ENCODE measurements at regions not wholly inside any gene's neighbourhood (a gene's known extent, or its start where the extent isn't known, plus 50 kb on each side); places are given as distances from the start of the nearest gene placed in this dataset.

DNA sequence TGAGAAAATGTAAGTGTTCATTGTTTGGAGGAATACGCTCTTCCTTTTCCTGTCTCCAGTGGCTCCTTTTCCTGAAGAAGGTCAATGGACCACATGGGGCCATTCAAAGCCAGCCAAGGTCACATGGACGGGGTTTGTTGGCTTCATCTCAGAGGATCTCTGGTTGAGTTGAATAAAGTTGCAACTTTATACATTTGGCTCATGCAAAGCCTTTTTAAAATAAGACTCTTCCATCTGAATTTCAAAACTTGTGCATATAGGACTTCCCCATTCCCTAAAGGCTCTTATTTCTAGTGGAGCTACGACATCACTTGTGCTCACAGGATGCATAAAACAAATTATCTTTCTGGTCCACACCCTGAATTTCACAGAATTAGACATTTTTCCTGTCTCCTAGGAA, 235.5 kb downstream of the CMPK2 start:
- 78% methylated on average over 3 of the region's 3 CpGs for WGBS
- Histone ChIP-seq H3K36me3 (ENCODE audit: control insufficient read depth in 2 of 2, insufficient read depth in 2 of 2, low read length in 1 of 2) (no peaks in the 10 kb centered on the region), H3K9me3 (ENCODE audit: control insufficient read depth in 2 of 2, insufficient read depth in 1 of 2, low read length in 1 of 2) (no peaks in the 10 kb centered on the region), H3K4me3 (ENCODE audit: low read length in 2 of 2) (no peak overlapping the region), H3K4me1 (ENCODE audit: control insufficient read depth in 2 of 2, insufficient read depth in 2 of 2, low read length in 2 of 2) (no peaks in the 10 kb centered on the region), H3K27me3 (ENCODE audit: control insufficient read depth in 2 of 2, insufficient read depth in 1 of 2, low read length in 1 of 2) (no peaks in the 10 kb centered on the region), H3K27ac (ENCODE audit: low read depth in 1 of 2, low read length in 1 of 2) (no peak overlapping the region)
- DNase-seq (ENCODE audit: low read depth in 6 of 9, low spot score in 9 of 9): no peak

- Histone ChIP-seq H3K4me3 (ENCODE audit: low read length in 2 of 2) (no peak overlapping the region), H3K27ac (ENCODE audit: low read depth in 1 of 2, low read length in 1 of 2) (no peak overlapping the region), H3K9me3 (ENCODE audit: control insufficient read depth in 2 of 2, insufficient read depth in 1 of 2, low read length in 1 of 2) (no peaks in the 10 kb centered on the region), H3K4me1 (ENCODE audit: control insufficient read depth in 2 of 2, insufficient read depth in 2 of 2, low read length in 2 of 2) (no peaks in the 10 kb centered on the region), H3K27me3 (ENCODE audit: control insufficient read depth in 2 of 2, insufficient read depth in 1 of 2, low read length in 1 of 2) (no peaks in the 10 kb centered on the region), H3K36me3 (ENCODE audit: control insufficient read depth in 2 of 2, insufficient read depth in 2 of 2, low read length in 1 of 2) (no peaks in the 10 kb centered on the region)
- DNase-seq (ENCODE audit: low read depth in 6 of 9, low spot score in 9 of 9): no peak
- WGBS: 98% methylated on average over 1 of the region's 1 CpG
Observed at GRCh38 chr2:6635296-6635695, 230.4 kb downstream of the CMPK2 start.

DNA sequence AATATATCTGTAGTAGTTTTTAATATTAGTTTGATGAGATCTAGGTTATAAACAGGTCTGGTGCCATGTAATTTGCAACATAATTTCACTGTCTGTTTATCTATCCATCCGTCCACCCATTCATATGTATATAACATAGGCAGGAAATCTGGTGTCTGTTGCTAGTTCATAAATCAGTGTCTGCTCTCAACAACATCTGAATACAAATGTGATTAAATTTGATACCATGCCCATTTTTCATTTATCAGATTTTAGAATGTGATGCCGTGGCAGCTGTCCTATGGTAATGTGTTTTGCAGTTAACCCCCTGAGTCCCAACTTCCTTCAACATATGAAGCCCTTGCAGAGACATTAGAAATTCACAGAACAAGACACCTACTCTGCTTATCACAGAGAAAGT, 228.4 kb downstream of the CMPK2 start:
- H3K9me3 ChIP-seq (ENCODE audit: control insufficient read depth in 2 of 2, insufficient read depth in 1 of 2, low read length in 1 of 2): no peaks in the 10 kb centered on the region

DNA sequence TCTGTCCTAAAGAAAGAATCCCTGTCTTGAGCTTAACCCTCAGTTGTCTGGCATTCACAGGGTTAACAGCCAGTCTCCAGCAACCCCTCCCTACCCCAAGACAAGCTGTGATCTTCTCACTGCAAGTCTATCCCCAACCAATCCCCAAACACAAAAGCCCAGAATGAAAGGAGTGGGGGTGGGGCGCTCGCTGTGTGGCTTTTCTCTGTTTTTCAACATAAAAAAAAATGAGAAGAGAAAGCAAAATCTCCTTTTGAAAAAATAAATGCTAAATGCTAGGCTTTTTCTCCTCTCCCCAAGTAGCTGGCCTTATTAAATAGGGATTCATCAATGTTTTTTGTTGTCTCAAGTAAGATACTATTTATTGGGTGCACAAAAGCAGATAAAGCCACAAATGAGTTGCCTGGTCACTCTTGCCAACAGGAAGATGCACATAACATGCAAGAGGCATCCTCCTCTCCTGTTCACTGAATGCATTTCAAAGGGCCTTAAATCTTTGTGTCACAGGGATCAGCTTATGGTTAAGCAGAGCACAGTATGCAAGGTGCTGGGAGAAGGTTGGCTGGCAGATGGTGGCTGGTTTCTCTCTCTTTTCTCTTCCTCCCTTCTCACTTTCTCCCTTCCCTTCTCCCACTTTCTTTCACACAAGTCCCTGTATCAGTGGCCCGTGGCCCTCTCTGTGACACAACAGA, 225.6 kb downstream of the CMPK2 start:
- Histone ChIP-seq H3K4me1 (ENCODE audit: control insufficient read depth in 2 of 2, insufficient read depth in 2 of 2, low read length in 2 of 2) (no peaks in the 10 kb centered on the region), H3K4me3 (ENCODE audit: low read length in 2 of 2) (no peak overlapping the region), H3K27me3 (ENCODE audit: control insufficient read depth in 2 of 2, insufficient read depth in 1 of 2, low read length in 1 of 2) (no peaks in the 10 kb centered on the region), H3K36me3 (ENCODE audit: control insufficient read depth in 2 of 2, insufficient read depth in 2 of 2, low read length in 1 of 2) (no peaks in the 10 kb centered on the region), H3K9me3 (ENCODE audit: control insufficient read depth in 2 of 2, insufficient read depth in 1 of 2, low read length in 1 of 2) (no peaks in the 10 kb centered on the region), H3K27ac (ENCODE audit: low read depth in 1 of 2, low read length in 1 of 2) (no peak overlapping the region)
- 27% methylated on average over 3 of the region's 3 CpGs for WGBS
- DNase-seq (ENCODE audit: low read depth in 6 of 9, low spot score in 9 of 9): peak in 4 of 9 donors; percentile 4 to 25 (median 7)

More for the DNA sequence above, 228.4 kb downstream of the CMPK2 start:
- no peak for DNase-seq (ENCODE audit: low read depth in 6 of 9, low spot score in 9 of 9)
- Histone ChIP-seq H3K36me3 (ENCODE audit: control insufficient read depth in 2 of 2, insufficient read depth in 2 of 2, low read length in 1 of 2) (no peaks in the 10 kb centered on the region), H3K27ac (ENCODE audit: low read depth in 1 of 2, low read length in 1 of 2) (no peak overlapping the region), H3K4me1 (ENCODE audit: control insufficient read depth in 2 of 2, insufficient read depth in 2 of 2, low read length in 2 of 2) (no peaks in the 10 kb centered on the region), H3K4me3 (ENCODE audit: low read length in 2 of 2) (no peak overlapping the region), H3K27me3 (ENCODE audit: control insufficient read depth in 2 of 2, insufficient read depth in 1 of 2, low read length in 1 of 2) (no peaks in the 10 kb centered on the region)
- 55% methylated on average over 2 of the region's 2 CpGs for WGBS

DNA sequence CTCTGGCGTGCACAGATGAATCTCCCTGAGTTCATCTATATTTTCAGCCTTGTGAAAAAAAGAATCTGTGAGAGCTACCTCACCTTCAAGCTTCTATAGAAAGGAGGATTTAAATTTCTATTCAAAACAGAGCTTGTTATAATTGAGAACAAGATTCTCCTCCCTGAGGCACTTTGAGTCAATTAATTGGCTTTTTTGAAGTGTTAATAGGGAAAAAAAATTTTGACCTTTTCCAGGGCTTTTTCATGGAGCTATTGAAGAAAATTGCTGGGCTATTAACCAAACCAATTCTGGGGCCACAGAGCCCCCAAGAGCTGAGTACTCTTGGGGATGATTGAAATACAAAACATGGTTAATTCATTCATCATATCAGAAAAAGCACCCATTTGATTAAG, 225.1 kb downstream of the CMPK2 start:
- Histone ChIP-seq H3K27me3 (ENCODE audit: control insufficient read depth in 2 of 2, insufficient read depth in 1 of 2, low read length in 1 of 2) (no peaks in the 10 kb centered on the region), H3K36me3 (ENCODE audit: control insufficient read depth in 2 of 2, insufficient read depth in 2 of 2, low read length in 1 of 2) (no peaks in the 10 kb centered on the region), H3K9me3 (ENCODE audit: control insufficient read depth in 2 of 2, insufficient read depth in 1 of 2, low read length in 1 of 2) (no peaks in the 10 kb centered on the region), H3K27ac (ENCODE audit: low read depth in 1 of 2, low read length in 1 of 2) (no peak overlapping the region), H3K4me3 (ENCODE audit: low read length in 2 of 2) (no peak overlapping the region), H3K4me1 (ENCODE audit: control insufficient read depth in 2 of 2, insufficient read depth in 2 of 2, low read length in 2 of 2) (no peaks in the 10 kb centered on the region)
- 58% methylated on average over 1 of the region's 1 CpG for WGBS
- DNase-seq (ENCODE audit: low read depth in 6 of 9, low spot score in 9 of 9): no peak

DNA sequence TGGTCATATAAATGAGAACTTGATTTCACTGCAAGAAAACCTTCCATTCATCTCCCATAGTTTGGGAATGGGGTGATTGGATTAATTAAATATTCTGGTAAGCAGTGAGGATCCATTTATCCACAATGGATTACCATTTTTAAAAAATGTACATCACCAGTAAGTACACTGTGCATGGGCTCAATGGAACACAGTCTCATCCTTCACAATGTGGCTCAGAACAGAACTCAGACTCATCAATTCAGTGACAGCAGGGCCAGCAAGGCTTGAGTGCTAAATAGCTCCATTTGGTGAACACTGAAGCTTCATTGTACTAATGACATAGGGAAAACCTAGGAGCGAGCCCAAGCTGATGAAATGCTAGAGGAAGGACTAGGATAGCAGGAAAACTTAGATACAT, 223.8 kb downstream of the CMPK2 start:
- no peak for DNase-seq (ENCODE audit: low read depth in 6 of 9, low spot score in 9 of 9)
- 68% methylated on average over 1 of the region's 1 CpG for WGBS
- no peaks in the 10 kb centered on the region for H3K9me3 ChIP-seq (ENCODE audit: control insufficient read depth in 2 of 2, insufficient read depth in 1 of 2, low read length in 1 of 2)
- no peaks in the 10 kb centered on the region for H3K36me3 ChIP-seq (ENCODE audit: control insufficient read depth in 2 of 2, insufficient read depth in 2 of 2, low read length in 1 of 2)
- H3K27me3 ChIP-seq (ENCODE audit: control insufficient read depth in 2 of 2, insufficient read depth in 1 of 2, low read length in 1 of 2): no peaks in the 10 kb centered on the region
- no peaks in the 10 kb centered on the region for H3K4me1 ChIP-seq (ENCODE audit: control insufficient read depth in 2 of 2, insufficient read depth in 2 of 2, low read length in 2 of 2)
- H3K27ac ChIP-seq (ENCODE audit: low read depth in 1 of 2, low read length in 1 of 2): no peak overlapping the region
- H3K4me3 ChIP-seq (ENCODE audit: low read length in 2 of 2): no peak overlapping the region

DNA sequence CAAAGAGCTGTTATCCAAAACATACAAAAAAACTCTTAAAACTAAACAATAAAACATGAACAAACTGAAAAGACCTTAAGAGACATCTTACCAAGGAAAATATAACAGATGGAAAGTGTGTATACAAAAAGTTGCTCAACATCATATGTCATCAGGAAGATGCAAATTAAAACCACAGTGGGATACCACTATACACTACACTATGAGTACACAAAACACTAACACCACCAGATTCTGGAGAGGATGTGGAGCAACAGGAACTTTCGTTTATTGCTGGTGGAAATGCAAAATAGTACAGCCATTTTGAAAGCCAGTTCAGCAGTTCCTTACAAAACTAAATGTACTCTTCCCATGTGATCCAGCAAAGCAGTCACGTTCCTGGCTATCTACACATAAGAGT, 221.4 kb downstream of the CMPK2 start:
- WGBS: 80% methylated on average over 2 of the region's 2 CpGs
- Histone ChIP-seq H3K4me1 (ENCODE audit: control insufficient read depth in 2 of 2, insufficient read depth in 2 of 2, low read length in 2 of 2) (no peaks in the 10 kb centered on the region), H3K27me3 (ENCODE audit: control insufficient read depth in 2 of 2, insufficient read depth in 1 of 2, low read length in 1 of 2) (no peaks in the 10 kb centered on the region), H3K27ac (ENCODE audit: low read depth in 1 of 2, low read length in 1 of 2) (no peak overlapping the region), H3K4me3 (ENCODE audit: low read length in 2 of 2) (no peak overlapping the region), H3K9me3 (ENCODE audit: control insufficient read depth in 2 of 2, insufficient read depth in 1 of 2, low read length in 1 of 2) (no peaks in the 10 kb centered on the region), H3K36me3 (ENCODE audit: control insufficient read depth in 2 of 2, insufficient read depth in 2 of 2, low read length in 1 of 2) (no peaks in the 10 kb centered on the region)
- DNase-seq (ENCODE audit: low read depth in 6 of 9, low spot score in 9 of 9): no peak

- Histone ChIP-seq H3K4me1 (ENCODE audit: control insufficient read depth in 2 of 2, insufficient read depth in 2 of 2, low read length in 2 of 2) (no peaks in the 10 kb centered on the region), H3K27ac (ENCODE audit: low read depth in 1 of 2, low read length in 1 of 2) (no peak overlapping the region), H3K27me3 (ENCODE audit: control insufficient read depth in 2 of 2, insufficient read depth in 1 of 2, low read length in 1 of 2) (no peaks in the 10 kb centered on the region), H3K36me3 (ENCODE audit: control insufficient read depth in 2 of 2, insufficient read depth in 2 of 2, low read length in 1 of 2) (no peaks in the 10 kb centered on the region), H3K9me3 (ENCODE audit: control insufficient read depth in 2 of 2, insufficient read depth in 1 of 2, low read length in 1 of 2) (no peaks in the 10 kb centered on the region), H3K4me3 (ENCODE audit: low read length in 2 of 2) (no peak overlapping the region)
- no peak for DNase-seq (ENCODE audit: low read depth in 6 of 9, low spot score in 9 of 9)
- 96% methylated on average over 1 of the region's 1 CpG for WGBS
Observed at GRCh38 chr2:6645004-6645403, 220.7 kb downstream of the CMPK2 start.

DNA sequence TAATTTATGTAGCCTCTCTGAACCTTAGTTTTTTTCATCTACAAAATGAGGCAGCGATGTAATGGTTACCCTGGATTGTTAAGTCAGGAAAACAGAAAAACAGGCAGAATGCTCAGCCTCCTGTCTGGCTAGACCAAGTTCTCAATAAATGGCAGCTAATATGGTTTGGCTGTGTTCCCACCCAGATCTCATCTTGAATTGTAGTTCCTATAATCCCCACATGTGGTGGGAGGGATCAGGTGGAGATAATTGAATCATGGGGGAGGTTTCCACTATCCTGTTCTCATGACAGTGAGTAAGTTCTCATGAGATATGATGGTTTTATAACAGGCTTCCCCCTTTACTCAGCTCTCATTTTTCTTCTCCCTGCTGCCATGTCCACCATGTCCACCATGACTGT, 220.0 kb downstream of the CMPK2 start:
- Histone ChIP-seq H3K27me3 (ENCODE audit: control insufficient read depth in 2 of 2, insufficient read depth in 1 of 2, low read length in 1 of 2) (no peaks in the 10 kb centered on the region), H3K36me3 (ENCODE audit: control insufficient read depth in 2 of 2, insufficient read depth in 2 of 2, low read length in 1 of 2) (no peaks in the 10 kb centered on the region), H3K4me3 (ENCODE audit: low read length in 2 of 2) (no peak overlapping the region), H3K27ac (ENCODE audit: low read depth in 1 of 2, low read length in 1 of 2) (no peak overlapping the region), H3K4me1 (ENCODE audit: control insufficient read depth in 2 of 2, insufficient read depth in 2 of 2, low read length in 2 of 2) (no peaks in the 10 kb centered on the region), H3K9me3 (ENCODE audit: control insufficient read depth in 2 of 2, insufficient read depth in 1 of 2, low read length in 1 of 2) (no peaks in the 10 kb centered on the region)
- DNase-seq (ENCODE audit: low read depth in 6 of 9, low spot score in 9 of 9): no peak
- WGBS: 100% methylated on average over 1 of the region's 1 CpG
